OCI-LY7 (cell line): ENCODE measurements at regions not wholly inside any gene's neighbourhood (a gene's known extent, or its start where the extent isn't known, plus 50 kb on each side); places are given as distances from the start of the nearest gene placed in this dataset.

Experiments used
- BruUV-seq: library from RNA; stranded (reverse); fragments of 400-500 nt; replicated peaks from 2 replicates; lab custom pipeline; 2021; lab: Mats Ljungman, UMichigan
- CTCF ChIA-PET: fragments of 300-600 bp; sonication (Branson Sonifier 250); formaldehyde crosslinking; loops from one replicate; lab custom pipeline; 2022; ENCODE audit warnings: antibody characterized with exemption; ENCODE audit not compliant: unreplicated experiment; lab: Charles Lee
- POLR2A ChIA-PET: fragments of 300-600 bp; sonication (Branson Sonifier 250); formaldehyde crosslinking; loops from one replicate; lab custom pipeline; 2022; ENCODE audit warnings: antibody characterized with exemption; lab: Charles Lee
- DNase-seq: peaks from one replicate; pipeline ENCODE4 v3.0.0-alpha.2; 2015; ENCODE audit warnings: low spot score
- H2AFZ ChIP-seq: fragments of 200-600 bp; sonication (generic), shearing (Covaris generic); 2 replicates; pipeline ENCODE4 v1.6.1; 2014; ENCODE audit warnings: mild to moderate bottlenecking, antibody characterized with exemption, low read length, moderate library complexity
- H3K27ac ChIP-seq: fragments of 200-600 bp; sonication (generic); 2 replicates; pipeline ENCODE4 v1.5.1; 2014; ENCODE audit warnings: mixed run types, low read depth, mild to moderate bottlenecking, moderate library complexity, low read length, inconsistent platforms; ENCODE audit not compliant: poor library complexity, severe bottlenecking
- H3K36me3 ChIP-seq: fragments of 200-600 bp; sonication (generic); 2 replicates; pipeline ENCODE4 v1.6.1; 2014; ENCODE audit warnings: mild to moderate bottlenecking, antibody characterized with exemption, low read length, moderate library complexity, mixed read lengths; ENCODE audit not compliant: insufficient read depth
- H3K4me1 ChIP-seq: fragments of 200-600 bp; sonication (generic); 2 replicates; pipeline ENCODE4 v1.5.1; 2014; ENCODE audit warnings: mild to moderate bottlenecking, low read length; ENCODE audit not compliant: insufficient read depth, poor library complexity, severe bottlenecking
- H3K4me2 ChIP-seq: fragments of 200-600 bp; sonication (generic); 2 replicates; pipeline ENCODE4 v1.6.1; 2014; ENCODE audit warnings: mild to moderate bottlenecking, low read length
- H3K4me3 ChIP-seq: fragments of 200-600 bp; sonication (generic); 2 replicates; pipeline ENCODE4 v1.5.1; 2014; ENCODE audit warnings: mild to moderate bottlenecking, low read depth, low read length; ENCODE audit not compliant: poor library complexity, severe bottlenecking
- H3K79me2 ChIP-seq: fragments of 200-600 bp; sonication (generic); 2 replicates; pipeline ENCODE4 v1.6.1; 2016; ENCODE audit warnings: low read depth, mild to moderate bottlenecking, low read length, moderate library complexity, mixed read lengths; ENCODE audit not compliant: insufficient read depth
- H3K9me2 ChIP-seq: fragments of 200-600 bp; sonication (generic); 2 replicates; pipeline ENCODE4 v1.6.1; 2016; ENCODE audit warnings: mild to moderate bottlenecking, low read length, mixed read lengths; ENCODE audit not compliant: insufficient read depth
- H3K9me3 ChIP-seq: fragments of 200-600 bp; sonication (generic); 2 replicates; pipeline ENCODE4 v1.6.1; 2014; ENCODE audit warnings: mild to moderate bottlenecking, mixed run types, low read length, mixed read lengths
- H4K20me1 ChIP-seq: fragments of 200-600 bp; sonication (generic); 2 replicates; pipeline ENCODE4 v1.6.1; 2014; ENCODE audit warnings: mild to moderate bottlenecking, antibody characterized with exemption, low read length, moderate library complexity, mixed read lengths; ENCODE audit not compliant: insufficient read depth
- CTCF ChIP-seq: fragments of 200-600 bp; sonication (generic); conservative IDR thresholded peaks from 2 replicates; pipeline ENCODE4 v1.5.1; 2014; ENCODE audit warnings: mild to moderate bottlenecking, antibody characterized with exemption, low read length, moderate library complexity, mixed read lengths
- EZH2phosphoT487 ChIP-seq: fragments of 200-600 bp; sonication (generic); IDR thresholded peaks from 2 replicates; pipeline ENCODE4 v1.6.1; 2018; ENCODE audit warnings: low read depth, borderline replicate concordance, mild to moderate bottlenecking, mixed run types, antibody characterized with exemption, low read length, moderate library complexity, mixed read lengths
- intact Hi-C: fragments of 100-400 bp; cut with micrococcal nuclease; formaldehyde crosslinking; loops from one replicate; pipeline ENCODE4 v1.10.0; 2022; ENCODE audit not compliant: unreplicated experiment

- no peak overlapping the region for H3K27ac ChIP-seq
- no peak for TF ChIP-seq CTCF
- CTCF ChIA-PET = no interaction called here
Measured at GRCh38 chr18:73270920-73271634, 403.3 kb upstream of the NETO1 start.

GRCh38 chr18:73264562-73264921 lies 396.8 kb upstream of the NETO1 start:
- ChIA-PET POLR2A (no interaction called here), CTCF (no interaction called here)
- Histone ChIP-seq H3K9me2 (no peaks in the 10 kb centered on the region), H3K4me2 (no peak overlapping the region), H3K36me3 (no peaks in the 10 kb centered on the region), H3K9me3 (no peaks in the 10 kb centered on the region), H3K79me2 (no peaks in the 10 kb centered on the region), H3K4me3 (no peak overlapping the region), H2AFZ (no peak overlapping the region), H3K4me1 (no peaks in the 10 kb centered on the region), H3K27ac (no peak overlapping the region), H4K20me1 (no peaks in the 10 kb centered on the region)
- intact Hi-C loops = no loop called here
- TF ChIP-seq EZH2phosphoT487 (no peak), CTCF (no peak)
- no peak for DNase-seq
- BruUV-seq = no TSS peak

More at GRCh38 chr18:73270920-73271634, 403.3 kb upstream of the NETO1 start:
- H3K4me3 ChIP-seq = no peak overlapping the region
- no peak overlapping the region for H2AFZ ChIP-seq
- no TSS peak for BruUV-seq
- H4K20me1 ChIP-seq = no peaks in the 10 kb centered on the region
- intact Hi-C loops = no loop called here
- DNase-seq = no peak
- H3K36me3 ChIP-seq = no peaks in the 10 kb centered on the region
- H3K4me2 ChIP-seq = no peak overlapping the region
- H3K9me2 ChIP-seq = no peaks in the 10 kb centered on the region
- no peaks in the 10 kb centered on the region for H3K4me1 ChIP-seq
- no peaks in the 10 kb centered on the region for H3K79me2 ChIP-seq
- H3K9me3 ChIP-seq = no peaks in the 10 kb centered on the region
- POLR2A ChIA-PET = no interaction called here

GRCh38 chr18:73261923-73262322 lies 394.1 kb upstream of the NETO1 start:
- no peaks in the 10 kb centered on the region for H3K9me3 ChIP-seq
- BruUV-seq = no TSS peak
- no peaks in the 10 kb centered on the region for H3K36me3 ChIP-seq
- DNase-seq = no peak
- H3K79me2 ChIP-seq = no peaks in the 10 kb centered on the region
- no peaks in the 10 kb centered on the region for H3K9me2 ChIP-seq
- POLR2A ChIA-PET = no interaction called here
- no peak overlapping the region for H3K27ac ChIP-seq
- no peak overlapping the region for H2AFZ ChIP-seq
- H4K20me1 ChIP-seq = no peaks in the 10 kb centered on the region
- no peak overlapping the region for H3K4me2 ChIP-seq
- H3K4me1 ChIP-seq = no peaks in the 10 kb centered on the region
- intact Hi-C loops = no loop called here
- CTCF ChIA-PET = no interaction called here
- no peak overlapping the region for H3K4me3 ChIP-seq
- TF ChIP-seq CTCF = no peak
- no peak for TF ChIP-seq EZH2phosphoT487
